H9 (cell line): ENCODE measurements at regions not wholly inside any gene's neighbourhood (a gene's known extent, or its start where the extent isn't known, plus 50 kb on each side); places are given as distances from the start of the nearest gene placed in this dataset.

Experiments
- DNase-seq: peaks from one replicate; pipeline ENCODE4 v3.0.0-alpha.2; 2017
- H2AFZ ChIP-seq: one replicate; pipeline ENCODE4 v1.6.1; 2013; ENCODE audit warnings: mild to moderate bottlenecking, low read length, control low read depth, moderate library complexity
- H2AK5ac ChIP-seq: 2 replicates; pipeline ENCODE4 v1.6.1; 2013; ENCODE audit warnings: low read length, control low read depth, mixed read lengths; ENCODE audit not compliant: insufficient read length
- H2BK120ac ChIP-seq: one replicate; pipeline ENCODE4 v1.6.1; 2013; ENCODE audit warnings: low read depth, mild to moderate bottlenecking, low read length, control low read depth, inconsistent platforms; ENCODE audit not compliant: poor library complexity, severe bottlenecking
- H2BK12ac ChIP-seq: 2 replicates; pipeline ENCODE4 v1.6.1; 2013; ENCODE audit warnings: low read length, control low read depth, mixed read lengths, low read depth; ENCODE audit not compliant: insufficient read length
- H2BK15ac ChIP-seq: 2 replicates; pipeline ENCODE4 v1.6.1; 2013; ENCODE audit warnings: low read depth, low read length, control low read depth
- H2BK20ac ChIP-seq: one replicate; pipeline ENCODE4 v1.6.1; 2013; ENCODE audit warnings: low read depth, mild to moderate bottlenecking, low read length, control low read depth, inconsistent platforms; ENCODE audit not compliant: poor library complexity, severe bottlenecking
- H2BK5ac ChIP-seq: 2 replicates; pipeline ENCODE4 v1.6.1; 2013; ENCODE audit warnings: low read length, control low read depth, mixed read lengths; ENCODE audit not compliant: insufficient read length
- H3K14ac ChIP-seq: 2 replicates; pipeline ENCODE4 v1.6.1; 2013; ENCODE audit warnings: low read length, control low read depth; ENCODE audit not compliant: insufficient read depth
- H3K18ac ChIP-seq: 2 replicates; pipeline ENCODE4 v1.6.1; 2013; ENCODE audit warnings: low read depth, mild to moderate bottlenecking, mixed read lengths, low read length, control low read depth; ENCODE audit not compliant: insufficient read length
- H3K23ac ChIP-seq: 2 replicates; pipeline ENCODE4 v1.6.1; 2013; ENCODE audit warnings: low read length, control low read depth, mixed read lengths, low read depth; ENCODE audit not compliant: insufficient read length
- H3K23me2 ChIP-seq: 2 replicates; pipeline ENCODE4 v1.6.1; 2013; ENCODE audit warnings: low read depth, mild to moderate bottlenecking, mixed read lengths, low read length, control low read depth; ENCODE audit not compliant: insufficient read length, poor library complexity, severe bottlenecking
- H3K27ac ChIP-seq: 2 replicates; pipeline ENCODE4 v1.5.1; 2013; ENCODE audit warnings: low read length, control low read depth, mixed read lengths, low read depth; ENCODE audit not compliant: insufficient read length
- H3K27me3 ChIP-seq: 2 replicates; pipeline ENCODE4 v1.6.1; 2013; ENCODE audit warnings: low read length, control low read depth, inconsistent platforms; ENCODE audit not compliant: insufficient read depth
- H3K4ac ChIP-seq: 2 replicates; pipeline ENCODE4 v1.6.1; 2013; ENCODE audit warnings: low read depth, mild to moderate bottlenecking, control low read depth, inconsistent platforms, low read length, moderate library complexity
- H3K4me1 ChIP-seq: 2 replicates; pipeline ENCODE4 v1.6.1; 2013; ENCODE audit warnings: low read length, control low read depth, inconsistent platforms; ENCODE audit not compliant: insufficient read depth
- H3K4me2 ChIP-seq: 2 replicates; pipeline ENCODE4 v1.6.1; 2013; ENCODE audit warnings: low read length, control low read depth, mixed read lengths; ENCODE audit not compliant: insufficient read length, insufficient read depth
- H3K56ac ChIP-seq: 2 replicates; pipeline ENCODE4 v1.6.1; 2013; ENCODE audit warnings: low read depth, mild to moderate bottlenecking, mixed read lengths, low read length, control low read depth; ENCODE audit not compliant: insufficient read length
- H3K79me1 ChIP-seq: 2 replicates; pipeline ENCODE4 v1.6.1; 2013; ENCODE audit warnings: low read depth, mild to moderate bottlenecking, moderate library complexity, low read length, control low read depth, inconsistent platforms; ENCODE audit not compliant: insufficient read depth, poor library complexity, severe bottlenecking
- H3K79me2 ChIP-seq: 2 replicates; pipeline ENCODE4 v1.6.1; 2013; ENCODE audit warnings: low read length, control low read depth, inconsistent platforms; ENCODE audit not compliant: insufficient read depth
- H3K9ac ChIP-seq: 2 replicates; pipeline ENCODE4 v1.6.1; 2013; ENCODE audit warnings: low read length, control low read depth, mixed read lengths; ENCODE audit not compliant: insufficient read length; ENCODE audit errors: extremely low read depth
- H3K9me3 ChIP-seq: one replicate; pipeline ENCODE4 v1.6.1; 2013; ENCODE audit warnings: low read depth, low read length, inconsistent platforms; ENCODE audit not compliant: control insufficient read depth
- H3T11ph ChIP-seq: one replicate; pipeline ENCODE4 v1.6.1; 2013; ENCODE audit warnings: mild to moderate bottlenecking, low read length, control low read depth, inconsistent platforms
- H4K20me1 ChIP-seq: one replicate; pipeline ENCODE4 v1.6.1; 2013; ENCODE audit not compliant: control insufficient read depth, insufficient read length, insufficient read depth
- H4K5ac ChIP-seq: 2 replicates; pipeline ENCODE4 v1.6.1; 2013; ENCODE audit warnings: low read depth, mild to moderate bottlenecking, mixed read lengths, low read length, control low read depth; ENCODE audit not compliant: insufficient read length
- H4K8ac ChIP-seq: replicated peaks from 2 replicates; pipeline ENCODE4 v1.6.1; 2013; ENCODE audit warnings: low read length, control low read depth, mixed read lengths, low read depth; ENCODE audit not compliant: insufficient read length
- H4K91ac ChIP-seq: 2 replicates; pipeline ENCODE4 v1.6.1; 2013; ENCODE audit warnings: low read depth, mild to moderate bottlenecking, moderate library complexity, mixed read lengths, low read length, control low read depth; ENCODE audit not compliant: insufficient read length
- H3K27ac Mint-ChIP-seq, 3 experiments: 2 replicates in 2 of 3; 3 replicates in 1 of 3; pipeline ENCODE4 v1.8.0; 2020 to 2021; ENCODE audit warnings: mixed read lengths in 3 of 3, mild to moderate bottlenecking in 1 of 3, moderate library complexity in 1 of 3
- H3K27me3 Mint-ChIP-seq: 2 replicates; pipeline ENCODE4 v1.8.0; 2021; ENCODE audit warnings: low read depth, mild to moderate bottlenecking, moderate library complexity, mixed read lengths
- H3K36me3 Mint-ChIP-seq, 3 experiments: 2 replicates in 2 of 3; 3 replicates in 1 of 3; pipeline ENCODE4 v1.8.0; 2020 to 2021; ENCODE audit warnings: low read depth in 3 of 3, mixed read lengths in 3 of 3; ENCODE audit not compliant: insufficient read depth in 1 of 3
- H3K4me1 Mint-ChIP-seq, 2 experiments: 2 replicates each; pipeline ENCODE4 v1.8.0; 2020; ENCODE audit warnings: mixed read lengths in 2 of 2
- H3K4me3 Mint-ChIP-seq, 2 experiments: 2 replicates in 1 of 2; 3 replicates in 1 of 2; pipeline ENCODE4 v1.8.0; 2020 to 2021; ENCODE audit warnings: mild to moderate bottlenecking in 2 of 2, mixed read lengths in 2 of 2, moderate library complexity in 1 of 2
- H3K9me3 Mint-ChIP-seq, 2 experiments: 2 replicates in 1 of 2; 3 replicates in 1 of 2; pipeline ENCODE4 v1.8.0; 2020; ENCODE audit warnings: mild to moderate bottlenecking in 2 of 2, mixed read lengths in 2 of 2, moderate library complexity in 1 of 2
- CTCF ChIP-seq: fragments of 200-600 bp; sonication (generic); conservative IDR thresholded peaks from 3 replicates; pipeline ENCODE4 v1.8.0; 2021; ENCODE audit warnings: antibody characterized with exemption, mild to moderate bottlenecking
- WGBS: extraction: QIAGEN DNeasy Blood & Tissue Kit; methylation state at CpG from one replicate; pipeline ENCODE4 v1.1.7; 2013; ENCODE audit warnings: missing lambda C conversion rate, low lambda C conversion rate, mixed read lengths; ENCODE audit not compliant: insufficient read length; ENCODE audit errors: extremely low coverage; 5-methylcytosine and 5-hydroxymethylcytosine counted together

DNA sequence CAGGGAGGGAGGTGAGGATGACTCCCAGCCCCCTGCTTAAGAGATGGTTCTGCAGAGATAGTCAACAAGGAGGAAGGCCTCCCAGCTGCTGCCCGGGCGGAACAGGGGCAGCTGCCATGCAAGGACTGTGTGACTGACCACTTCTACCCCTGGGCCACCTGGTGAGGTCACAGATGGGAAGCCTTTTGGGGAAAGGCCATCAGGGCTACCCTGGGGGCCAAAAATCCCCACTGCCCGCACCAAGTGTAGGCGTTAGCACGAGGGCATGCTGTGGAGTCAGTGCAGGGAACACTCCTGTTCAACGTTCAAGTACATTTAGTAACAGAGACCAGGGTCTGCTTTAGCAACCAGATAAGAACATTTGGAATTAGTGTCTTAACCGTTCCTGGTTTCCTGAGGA, 372.9 kb downstream of the BRD1 start:
- Mint-ChIP-seq H3K4me3 (no peak overlapping the region), H3K27me3 (peaks cover 21% of the 10 kb centered on the region)

More for the DNA sequence above, 372.9 kb downstream of the BRD1 start:
- H2BK20ac ChIP-seq: no peak overlapping the region
- no peaks in the 10 kb centered on the region for H3K9me3 ChIP-seq
- no peak overlapping the region for H3K27ac ChIP-seq
- no peak overlapping the region for H2BK5ac ChIP-seq
- H3K36me3 Mint-ChIP-seq: no peaks in the 10 kb centered on the region; a peak in 1 of 7 replicates
- H3K79me1 ChIP-seq: no peaks in the 10 kb centered on the region
- H4K20me1 ChIP-seq: no peaks in the 10 kb centered on the region
- H3K4me2 ChIP-seq: no peak overlapping the region
- H3K14ac ChIP-seq: no peak overlapping the region
- no peak overlapping the region for H3K9ac ChIP-seq
- H3K23me2 ChIP-seq: no peaks in the 10 kb centered on the region
- H3K23ac ChIP-seq: no peak overlapping the region
- no peak overlapping the region for H3K56ac ChIP-seq
- no peak for TF ChIP-seq CTCF
- peak overlapping the region in 1 of 3 experiments; percentile 35; a peak in 1 of 7 replicates for H3K27ac Mint-ChIP-seq
- H2BK120ac ChIP-seq: no peak overlapping the region
- no peak overlapping the region for H2AK5ac ChIP-seq
- peaks cover 4% of the 10 kb centered on the region; the same call in 1 of the 2 replicates for H3K4me1 ChIP-seq
- no peak overlapping the region for H2AFZ ChIP-seq
- H3K9me3 Mint-ChIP-seq: no peaks in the 10 kb centered on the region
- H2BK12ac ChIP-seq: no peak overlapping the region
- H3T11ph ChIP-seq: no peak overlapping the region
- DNase-seq: no peak
- no peak overlapping the region for H4K8ac ChIP-seq
- no peak overlapping the region for H2BK15ac ChIP-seq
- peaks cover 2% of the 10 kb centered on the region; the same call in 1 of the 2 replicates for H3K27me3 ChIP-seq
- no peak overlapping the region for H3K18ac ChIP-seq
- H3K4ac ChIP-seq: no peak overlapping the region
- no peak overlapping the region for H4K91ac ChIP-seq
- WGBS: no CpG with 5 or more reads among the region's 7 CpGs
- H3K4me1 Mint-ChIP-seq: peaks cover 25 to 32% of the 10 kb centered on the region in 2 experiments
- no peaks in the 10 kb centered on the region for H3K79me2 ChIP-seq
- H4K5ac ChIP-seq: no peak overlapping the region
